ENCODE measurements at regions not wholly inside any gene's neighbourhood (a gene's known extent, or its start where the extent isn't known, plus 50 kb on each side); places are given as distances from the start of the nearest gene placed in this dataset.

DNA sequence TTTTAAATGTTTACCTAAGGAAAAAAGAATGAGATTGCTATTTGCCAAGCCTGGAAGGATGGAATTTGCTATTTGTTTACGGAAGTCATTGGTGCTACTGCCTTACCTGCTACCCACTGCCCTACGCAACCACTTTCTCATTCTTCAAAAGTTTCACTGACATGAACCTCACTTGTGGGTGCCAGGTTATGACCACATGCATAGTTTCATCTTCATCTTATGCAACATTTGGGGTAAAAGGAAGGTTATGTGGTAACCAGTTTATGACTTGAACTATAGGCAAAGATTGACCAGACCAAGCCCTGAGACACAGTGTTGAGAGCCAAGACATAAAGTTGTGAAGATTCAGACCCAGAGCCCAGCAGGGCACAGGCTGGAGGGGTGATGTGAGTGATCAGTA is 142.5 kb downstream of the LACC1 start:
- no peaks in the 10 kb centered on the region for H3K9me3 Mint-ChIP-seq
- H3K4me1 Mint-ChIP-seq (ENCODE audit: low read depth): no peaks in the 10 kb centered on the region
- ATAC-seq (no peak), DNase-seq (no peak)
- no peak overlapping the region for H3K4me3 Mint-ChIP-seq
- H3K27me3 Mint-ChIP-seq (ENCODE audit: low read depth): peaks cover 5% of the 10 kb centered on the region
- H3K36me3 Mint-ChIP-seq (ENCODE audit: insufficient read depth): no peaks in the 10 kb centered on the region

DNA sequence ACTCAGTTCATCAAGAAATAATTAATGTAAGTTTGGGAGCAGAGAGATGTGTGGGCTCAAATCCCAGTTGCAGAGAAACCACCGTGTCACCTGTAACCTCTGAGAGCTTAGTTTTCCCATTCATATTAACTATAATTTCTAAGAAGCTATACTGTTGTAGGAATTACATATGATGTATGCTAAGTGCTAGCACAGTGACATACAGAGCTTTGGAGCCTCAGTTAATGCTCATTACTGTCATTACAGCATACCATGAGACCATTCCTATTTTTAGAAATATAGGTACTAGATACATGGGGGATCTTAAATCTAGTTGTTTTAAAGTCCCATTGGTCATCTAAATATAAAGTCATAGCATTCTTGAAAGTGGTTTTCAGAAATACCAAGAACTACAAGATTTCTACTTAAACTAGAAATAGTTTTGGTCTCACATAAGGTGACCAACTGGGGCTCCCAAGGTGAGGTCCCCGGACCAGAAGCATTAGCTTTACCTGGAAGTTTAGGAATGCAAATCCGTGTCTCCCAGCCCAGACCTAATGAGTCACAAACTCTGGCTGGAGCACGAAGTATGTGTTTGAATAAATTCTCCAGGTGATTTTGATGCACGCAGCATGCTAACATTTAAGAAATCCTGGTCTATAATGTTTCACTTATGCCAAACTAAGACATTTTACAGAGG is 144.6 kb downstream of the LACC1 start:
- DNase-seq: no peak
- Mint-ChIP-seq H3K4me3 (no peak overlapping the region), H3K9me3 (no peaks in the 10 kb centered on the region)

DNA sequence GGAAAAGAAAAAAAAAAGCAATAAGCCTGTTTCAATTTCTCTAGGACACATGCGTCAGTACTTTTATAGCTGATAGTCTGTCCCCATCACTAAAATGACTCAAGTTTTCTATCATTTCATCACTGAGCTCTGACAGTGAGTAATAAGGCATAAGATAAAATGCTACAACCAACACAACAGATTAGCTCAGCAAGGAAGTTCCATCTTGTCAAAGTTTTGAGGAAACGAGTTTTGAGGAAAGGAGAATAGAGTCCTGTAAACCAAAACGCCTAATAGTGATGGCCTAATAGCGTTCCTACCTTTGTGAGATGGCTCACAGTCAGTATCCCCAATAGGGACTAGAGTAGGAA is 145.1 kb downstream of the LACC1 start:
- H3K27me3 Mint-ChIP-seq (ENCODE audit: low read depth): peaks cover 8% of the 10 kb centered on the region
- ATAC-seq (no peak), DNase-seq (no peak)
- H3K4me3 Mint-ChIP-seq: no peak overlapping the region
- H3K4me1 Mint-ChIP-seq (ENCODE audit: low read depth): no peaks in the 10 kb centered on the region
- no peaks in the 10 kb centered on the region for H3K9me3 Mint-ChIP-seq
- no peaks in the 10 kb centered on the region for H3K36me3 Mint-ChIP-seq (ENCODE audit: insufficient read depth)

More for the DNA sequence above, 144.6 kb downstream of the LACC1 start:
- H3K36me3 Mint-ChIP-seq (ENCODE audit: insufficient read depth): no peaks in the 10 kb centered on the region
- no peak for ATAC-seq
- H3K27me3 Mint-ChIP-seq (ENCODE audit: low read depth): peaks cover 6% of the 10 kb centered on the region
- H3K4me1 Mint-ChIP-seq (ENCODE audit: low read depth): no peaks in the 10 kb centered on the region

DNA sequence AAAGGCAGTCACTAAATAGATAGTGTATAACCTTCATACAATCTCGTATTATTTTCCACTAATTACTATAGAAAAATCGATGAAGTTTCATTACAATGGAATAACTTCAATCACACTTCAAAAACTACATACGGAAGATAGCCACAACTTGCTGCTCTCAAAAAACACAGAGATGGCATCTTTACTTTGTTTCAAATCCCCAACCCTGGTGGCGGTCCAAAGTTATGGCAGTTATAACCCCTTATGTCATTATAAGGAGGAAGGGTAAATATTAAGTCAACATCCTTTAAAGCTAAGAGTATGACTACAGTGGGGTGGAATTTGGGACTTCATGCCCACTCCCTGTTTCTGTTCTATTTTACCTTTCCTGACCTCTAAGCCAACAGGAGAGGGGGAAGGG is 146.5 kb downstream of the LACC1 start:
- Mint-ChIP-seq H3K36me3 (ENCODE audit: insufficient read depth) (no peaks in the 10 kb centered on the region), H3K4me3 (no peak overlapping the region), H3K27me3 (ENCODE audit: low read depth) (peaks cover 9% of the 10 kb centered on the region), H3K9me3 (no peaks in the 10 kb centered on the region), H3K4me1 (ENCODE audit: low read depth) (no peaks in the 10 kb centered on the region)
- ATAC-seq (no peak), DNase-seq (no peak)

DNA sequence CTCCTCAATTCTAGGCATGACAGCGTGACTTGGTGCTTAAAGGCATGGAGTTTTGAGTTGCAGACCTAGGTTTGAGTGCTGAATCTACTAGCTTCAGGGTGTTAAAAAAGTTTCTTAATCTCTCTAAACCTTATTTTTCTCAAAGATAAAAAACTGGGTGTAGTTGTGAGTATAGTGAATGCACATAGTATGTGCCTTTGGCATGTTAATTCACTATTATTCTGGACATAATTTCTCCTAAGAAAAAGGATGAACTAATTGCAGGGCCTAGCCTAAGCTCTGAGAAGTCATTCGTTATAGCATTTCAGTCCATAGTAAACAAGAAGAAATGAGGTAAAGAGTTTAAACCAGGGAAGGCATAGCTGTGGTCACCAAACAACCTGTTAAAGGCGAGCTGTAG is 149.0 kb downstream of the LACC1 start:
- H3K27me3 Mint-ChIP-seq (ENCODE audit: low read depth): peaks cover 5% of the 10 kb centered on the region
- no peak overlapping the region for H3K4me3 Mint-ChIP-seq
- H3K36me3 Mint-ChIP-seq (ENCODE audit: insufficient read depth): no peaks in the 10 kb centered on the region
- ATAC-seq (no peak), DNase-seq (no peak)
- no peaks in the 10 kb centered on the region for H3K9me3 Mint-ChIP-seq
- H3K4me1 Mint-ChIP-seq (ENCODE audit: low read depth): no peaks in the 10 kb centered on the region

DNA sequence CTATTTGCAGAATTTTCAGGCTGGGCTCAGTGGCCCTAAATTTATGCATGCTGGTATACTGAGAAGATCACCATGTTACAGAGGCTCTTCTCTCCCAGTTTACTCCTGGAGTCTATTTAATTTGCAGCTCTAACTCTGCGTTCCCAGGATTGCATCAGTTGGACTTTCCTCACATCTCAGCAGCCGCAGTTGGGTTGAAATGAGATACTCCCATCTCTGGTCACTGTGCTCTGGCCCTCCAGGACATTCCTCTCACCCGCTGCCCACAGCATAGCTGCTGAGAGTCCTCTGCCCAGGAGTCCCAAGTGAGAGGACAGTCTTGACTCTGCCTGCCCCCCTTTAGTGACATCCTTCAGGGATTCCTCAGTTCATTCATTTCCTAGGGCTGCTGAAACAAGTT is 150.9 kb downstream of the LACC1 start:
- Mint-ChIP-seq H3K4me1 (ENCODE audit: low read depth) (no peaks in the 10 kb centered on the region), H3K27me3 (ENCODE audit: low read depth) (peaks cover 7% of the 10 kb centered on the region), H3K36me3 (ENCODE audit: insufficient read depth) (no peaks in the 10 kb centered on the region), H3K9me3 (no peaks in the 10 kb centered on the region), H3K4me3 (no peak overlapping the region)
- DNase-seq (no peak), ATAC-seq (no peak)

DNA sequence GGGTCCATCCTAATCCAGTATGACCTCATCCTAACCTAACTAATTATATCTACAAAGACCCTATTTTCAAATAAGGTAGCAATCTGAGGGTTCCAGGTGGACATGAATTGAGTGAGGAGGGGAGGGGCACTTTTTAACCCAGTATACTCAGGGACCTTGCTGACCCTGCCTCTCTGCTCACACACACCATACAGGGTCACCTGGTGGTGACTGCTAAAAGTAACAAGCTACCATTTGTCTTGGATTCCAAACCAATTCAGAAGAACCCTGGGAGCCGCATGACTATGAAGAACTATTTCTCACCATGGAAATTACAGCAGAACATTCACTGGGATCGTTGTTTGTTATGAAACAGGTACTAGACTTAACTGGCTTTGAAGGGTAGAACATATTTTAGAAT is 151.9 kb downstream of the LACC1 start:
- ATAC-seq: no peak
- H3K36me3 Mint-ChIP-seq (ENCODE audit: insufficient read depth): no peaks in the 10 kb centered on the region
- peaks cover 7% of the 10 kb centered on the region for H3K27me3 Mint-ChIP-seq (ENCODE audit: low read depth)
- no peak for DNase-seq
- no peak overlapping the region for H3K4me3 Mint-ChIP-seq
- no peaks in the 10 kb centered on the region for H3K9me3 Mint-ChIP-seq
- no peaks in the 10 kb centered on the region for H3K4me1 Mint-ChIP-seq (ENCODE audit: low read depth)

DNA sequence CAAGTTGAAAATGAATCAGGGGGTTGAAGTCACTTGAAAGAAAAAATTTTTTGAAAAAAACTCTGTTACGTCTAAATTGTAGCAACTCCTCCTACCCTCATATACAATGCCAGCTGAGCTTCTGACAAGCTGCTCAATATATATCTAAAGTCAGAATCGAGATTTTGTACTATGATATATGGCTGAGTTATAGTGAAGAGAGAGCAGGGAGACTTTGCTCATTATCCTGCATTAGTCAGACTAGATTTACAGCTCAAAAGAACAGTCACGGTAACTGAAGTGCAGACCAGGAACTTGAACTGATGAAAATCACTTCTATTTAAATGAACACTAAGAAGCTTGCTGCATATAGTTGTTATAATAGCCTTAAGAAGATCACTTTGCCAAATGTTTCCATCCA is 153.1 kb downstream of the LACC1 start:
- ATAC-seq (no peak), DNase-seq (no peak)
- no peaks in the 10 kb centered on the region for H3K9me3 Mint-ChIP-seq
- no peaks in the 10 kb centered on the region for H3K4me1 Mint-ChIP-seq (ENCODE audit: low read depth)
- H3K27me3 Mint-ChIP-seq (ENCODE audit: low read depth): peaks cover 10% of the 10 kb centered on the region
- no peak overlapping the region for H3K4me3 Mint-ChIP-seq
- no peaks in the 10 kb centered on the region for H3K36me3 Mint-ChIP-seq (ENCODE audit: insufficient read depth)

DNA sequence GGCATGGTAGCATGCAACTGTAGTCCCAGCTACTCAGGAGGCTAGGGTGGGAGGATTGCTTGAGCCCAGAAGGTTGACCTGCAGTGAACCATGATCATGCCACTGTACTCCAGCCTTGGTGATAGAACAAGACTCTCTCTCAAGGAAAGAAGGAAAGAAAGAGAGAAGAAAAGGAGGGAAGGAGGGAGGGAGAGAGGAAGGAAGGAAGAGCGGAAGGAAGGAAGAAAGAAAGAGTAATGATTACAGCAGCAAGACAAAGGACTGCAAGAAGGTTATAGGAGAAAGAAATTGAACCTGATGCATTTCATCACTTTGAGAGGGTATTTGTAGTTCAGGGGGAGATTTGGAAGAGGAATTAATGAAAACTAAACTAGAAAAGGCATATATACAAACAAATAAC is 155.7 kb downstream of the LACC1 start:
- no peak for DNase-seq
- H3K36me3 Mint-ChIP-seq (ENCODE audit: insufficient read depth): no peaks in the 10 kb centered on the region

DNA sequence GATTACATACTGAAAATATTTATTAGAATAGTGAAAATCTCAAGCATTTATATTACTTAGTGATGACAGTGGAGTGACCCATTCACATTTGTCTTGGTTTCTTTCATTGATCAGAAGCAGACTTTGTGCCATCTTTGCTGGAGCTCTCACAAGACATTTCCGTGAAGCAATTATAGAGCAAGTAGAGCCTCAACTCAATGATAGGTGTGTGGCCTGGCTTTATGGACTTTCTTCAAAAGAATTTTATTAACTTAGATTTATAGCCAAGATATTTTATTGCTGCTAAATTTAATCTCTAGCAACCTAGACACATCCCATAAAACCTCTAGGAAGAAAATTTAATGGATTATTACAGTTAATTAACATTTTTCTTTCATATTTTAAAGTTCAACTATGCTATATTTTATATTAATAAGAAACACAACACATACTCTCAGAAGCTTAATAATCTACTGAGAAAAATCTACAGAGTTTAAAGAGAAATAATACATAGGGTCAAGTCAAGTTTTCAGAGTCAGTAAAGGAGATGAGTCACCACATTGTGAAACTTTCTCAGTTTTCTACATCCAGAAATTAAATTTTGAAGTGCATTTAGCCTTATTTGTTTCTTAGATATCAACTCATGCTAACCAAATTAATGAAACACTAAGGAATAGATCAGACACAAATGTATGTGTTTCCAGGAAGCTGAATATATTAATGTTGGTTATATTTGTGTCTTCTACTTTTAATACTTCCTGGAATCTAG is 160.5 kb downstream of the LACC1 start:
- H3K9me3 Mint-ChIP-seq: no peaks in the 10 kb centered on the region
- no peak overlapping the region for H3K4me3 Mint-ChIP-seq
- ATAC-seq: no peak
- no peaks in the 10 kb centered on the region for H3K4me1 Mint-ChIP-seq (ENCODE audit: low read depth)
- H3K27me3 Mint-ChIP-seq (ENCODE audit: low read depth): peaks cover 10% of the 10 kb centered on the region
- DNase-seq: no peak
- H3K36me3 Mint-ChIP-seq (ENCODE audit: insufficient read depth): no peaks in the 10 kb centered on the region

More for the DNA sequence above, 155.7 kb downstream of the LACC1 start:
- peaks cover 9% of the 10 kb centered on the region for H3K27me3 Mint-ChIP-seq (ENCODE audit: low read depth)
- no peak overlapping the region for H3K4me3 Mint-ChIP-seq
- ATAC-seq: no peak
- no peaks in the 10 kb centered on the region for H3K9me3 Mint-ChIP-seq
- H3K4me1 Mint-ChIP-seq (ENCODE audit: low read depth): no peaks in the 10 kb centered on the region

DNA sequence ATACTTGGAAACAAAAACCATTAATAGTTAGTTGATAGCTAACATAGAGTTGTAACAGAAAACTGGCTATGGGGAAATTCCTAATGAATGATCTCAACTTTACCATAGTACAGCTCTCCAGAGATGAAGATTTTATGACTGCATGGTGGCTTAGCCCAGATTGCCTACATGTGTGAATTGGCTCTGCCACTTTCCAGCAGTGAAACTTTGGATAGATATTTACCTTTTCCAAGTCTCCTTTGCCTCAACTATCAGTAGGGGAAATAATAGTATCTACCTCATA is 161.1 kb downstream of the LACC1 start:
- Mint-ChIP-seq H3K27me3 (ENCODE audit: low read depth) (peaks cover 14% of the 10 kb centered on the region), H3K4me3 (no peak overlapping the region), H3K36me3 (ENCODE audit: insufficient read depth) (no peaks in the 10 kb centered on the region), H3K9me3 (no peaks in the 10 kb centered on the region), H3K4me1 (ENCODE audit: low read depth) (no peaks in the 10 kb centered on the region)
- DNase-seq (no peak), ATAC-seq (no peak)

DNA sequence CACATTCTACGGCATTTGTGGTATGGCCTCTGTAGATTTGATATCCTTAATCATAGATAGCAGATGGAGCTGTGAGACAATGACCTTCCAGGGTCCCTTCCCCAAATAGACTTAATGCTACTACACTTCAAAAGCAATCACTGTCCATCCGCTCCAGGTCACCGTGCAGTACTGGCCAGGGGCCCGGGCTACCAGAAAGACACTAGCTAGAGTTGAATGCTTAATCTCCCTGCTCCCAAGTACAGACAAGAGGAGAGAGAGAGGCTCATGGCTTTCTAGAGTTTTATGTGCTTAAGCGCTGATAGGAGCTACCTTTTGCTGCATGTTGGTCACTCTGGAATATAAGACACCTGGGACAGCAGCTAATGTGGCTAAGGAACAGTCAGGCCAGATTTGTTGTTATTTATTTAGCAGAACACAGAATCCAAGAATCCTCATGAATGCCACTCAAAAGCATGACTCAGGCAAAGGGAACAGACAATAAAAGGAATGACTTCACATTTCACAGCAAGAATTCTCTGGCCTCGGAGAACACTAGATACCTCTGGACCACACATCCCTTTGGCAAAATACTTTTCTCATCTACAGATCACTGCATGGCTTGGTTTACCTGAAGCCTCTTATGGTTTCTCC is 165.0 kb downstream of the LACC1 start:
- H3K4me1 Mint-ChIP-seq (ENCODE audit: low read depth): no peaks in the 10 kb centered on the region
- peaks cover 22% of the 10 kb centered on the region for H3K27me3 Mint-ChIP-seq (ENCODE audit: low read depth)
- H3K36me3 Mint-ChIP-seq (ENCODE audit: insufficient read depth): no peaks in the 10 kb centered on the region
- DNase-seq (no peak), ATAC-seq (no peak)
- H3K9me3 Mint-ChIP-seq: no peaks in the 10 kb centered on the region
- H3K4me3 Mint-ChIP-seq: no peak overlapping the region

DNA sequence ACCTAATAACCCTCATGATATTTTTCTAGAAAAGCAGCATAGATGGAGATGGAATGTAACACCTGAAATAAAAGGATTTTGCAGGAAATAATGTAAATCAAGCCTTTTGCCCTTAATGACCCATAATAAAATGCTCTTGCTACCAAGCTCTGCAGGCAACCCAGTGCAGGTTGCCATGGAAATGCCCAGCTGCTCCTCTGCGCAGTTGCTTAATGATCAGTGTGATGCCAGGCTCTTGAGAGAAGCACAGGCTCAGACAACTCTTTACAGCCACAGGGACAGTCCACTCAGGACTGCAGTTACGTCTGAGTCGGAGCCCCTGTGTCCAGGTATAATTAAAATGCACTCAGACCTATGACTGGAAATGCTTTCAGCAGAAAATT is 165.5 kb downstream of the LACC1 start:
- Mint-ChIP-seq H3K4me3 (no peak overlapping the region), H3K36me3 (ENCODE audit: insufficient read depth) (no peaks in the 10 kb centered on the region), H3K4me1 (ENCODE audit: low read depth) (no peaks in the 10 kb centered on the region), H3K27me3 (ENCODE audit: low read depth) (peaks cover 22% of the 10 kb centered on the region), H3K9me3 (no peaks in the 10 kb centered on the region)
- DNase-seq (no peak), ATAC-seq (no peak)

DNA sequence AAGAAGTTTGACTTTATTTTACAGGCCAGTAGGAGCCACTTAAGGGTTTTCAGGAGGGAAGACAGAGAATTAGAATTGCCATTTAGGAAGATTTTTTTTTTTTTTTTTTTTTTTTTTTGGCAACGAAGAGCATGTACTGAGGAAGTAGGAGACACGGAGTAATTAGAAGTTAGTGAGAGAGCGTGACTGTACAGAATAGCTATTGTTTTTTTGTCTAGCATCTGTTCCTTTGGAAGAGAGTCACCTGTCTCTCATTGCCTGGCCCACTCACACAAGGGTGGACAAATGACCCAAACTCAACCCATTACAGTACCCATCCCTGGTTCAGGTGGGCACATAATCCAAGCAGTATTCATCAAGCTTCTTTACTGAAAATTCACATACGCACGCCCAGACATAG is 166.7 kb downstream of the LACC1 start:
- H3K27me3 Mint-ChIP-seq (ENCODE audit: low read depth): peaks cover 22% of the 10 kb centered on the region
- no peak overlapping the region for H3K4me3 Mint-ChIP-seq
- H3K36me3 Mint-ChIP-seq (ENCODE audit: insufficient read depth): no peaks in the 10 kb centered on the region
- DNase-seq (no peak), ATAC-seq (no peak)
- no peaks in the 10 kb centered on the region for H3K9me3 Mint-ChIP-seq
- H3K4me1 Mint-ChIP-seq (ENCODE audit: low read depth): no peaks in the 10 kb centered on the region

DNA sequence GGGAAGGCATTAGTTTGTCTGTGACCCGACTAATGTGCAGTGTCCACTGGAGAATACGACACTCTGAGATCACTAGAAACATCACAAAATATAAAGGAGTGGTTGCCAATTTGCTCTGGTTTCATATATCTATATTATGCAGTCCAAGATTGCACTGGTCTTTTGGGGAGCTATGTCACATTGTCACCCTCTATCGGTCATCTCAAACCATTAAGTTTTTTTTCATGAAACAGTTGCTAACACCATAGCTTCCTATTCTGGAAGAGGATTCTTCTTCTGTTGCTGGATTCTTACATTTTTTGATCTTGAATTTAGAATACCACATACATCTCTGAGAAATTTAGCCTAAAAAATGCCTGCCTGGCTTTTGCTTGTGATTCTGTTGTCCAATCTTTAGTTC is 168.6 kb downstream of the LACC1 start:
- no peak for DNase-seq
- Mint-ChIP-seq H3K9me3 (no peaks in the 10 kb centered on the region), H3K36me3 (ENCODE audit: insufficient read depth) (no peaks in the 10 kb centered on the region), H3K4me3 (no peak overlapping the region), H3K4me1 (ENCODE audit: low read depth) (no peaks in the 10 kb centered on the region), H3K27me3 (ENCODE audit: low read depth) (peaks cover 31% of the 10 kb centered on the region)
- ATAC-seq: no peak

Measured in activated T-cell treated with anti-CD3 and anti-CD28 coated beads, Interleukin-2, amount 50 U/mL, for 4 hours (primary cell).